Keratinocyte (primary cell): ENCODE measurements at regions not wholly inside any gene's neighbourhood (a gene's known extent, or its start where the extent isn't known, plus 50 kb on each side); places are given as distances from the start of the nearest gene placed in this dataset.

Experiments
- CTCF ChIP-seq, 3 experiments: IDR thresholded peaks in 1 of 3; conservative IDR thresholded peaks in 1 of 3; optimal IDR thresholded peaks in 1 of 3; 2 replicates in 2 of 3; 3 replicates in 1 of 3; pipeline versions ENCODE3 to v1.5.1; 2011; ENCODE audit warnings: low read length in 3 of 3, mild to moderate bottlenecking in 3 of 3, moderate library complexity in 2 of 3, control low read depth in 1 of 3, inconsistent platforms in 1 of 3; ENCODE audit not compliant: insufficient read depth in 2 of 3; ENCODE audit errors: extremely low read depth in 1 of 3
- EZH2 ChIP-seq: IDR thresholded peaks from one replicate; pipeline ENCODE4 v1.6.1; 2012; ENCODE audit warnings: inconsistent platforms, mild to moderate bottlenecking, low read length, moderate library complexity

DNA sequence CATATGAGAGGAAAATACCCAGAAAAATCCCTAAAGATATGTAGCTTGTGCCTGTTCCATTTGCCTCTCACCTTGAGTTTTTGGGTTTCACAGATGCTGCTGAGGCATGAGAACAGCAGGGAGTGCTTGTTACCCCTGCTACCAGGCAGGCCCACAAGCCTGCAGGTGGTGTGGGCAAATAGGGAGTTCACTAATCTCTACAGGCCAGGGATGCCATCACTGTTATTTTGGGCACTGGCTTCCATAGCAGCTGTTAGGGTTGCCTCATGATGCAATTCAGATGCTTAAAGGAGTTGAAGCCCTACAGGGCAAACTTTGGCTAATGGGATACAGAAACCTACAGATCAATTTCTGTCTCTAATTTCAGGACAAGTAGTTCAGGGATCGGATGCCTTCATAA is 873.5 kb downstream of the OTOL1 start:
- no peak for TF ChIP-seq CTCF (optimal IDR thresholded peaks at IDR 0.05 in 1 of 3, IDR thresholded peaks at IDR 0.05 in 1 of 3, conservative IDR thresholded peaks at IDR 0.05 in 1 of 3; ENCODE audit: extremely low read depth in 1 of 3, insufficient read depth in 2 of 3, low read length in 3 of 3)
- no peak for TF ChIP-seq EZH2
